Stimulated activated CD8-positive, alpha-beta memory T cell treated with anti-CD3 and anti-CD28 coated beads, Interleukin-4, amount 100 ng/mL, for 4 hours (primary cell): ENCODE measurements at regions not wholly inside any gene's neighbourhood (a gene's known extent, or its start where the extent isn't known, plus 50 kb on each side); places are given as distances from the start of the nearest gene placed in this dataset.
"Not testable (repeated sequence)": the region's sequence is repeated elsewhere in the genome, so short reads cannot be mapped to it uniquely, and the experiment has no call there.

Experiments
- DNase-seq, 2 donors: peaks; one replicate each; pipeline ENCODE4 v3.0.0-alpha.2; 2020; ENCODE audit warnings: low read depth in 2 of 2, low spot score in 1 of 2

- no peak for DNase-seq
These were observed 63.1 kb downstream of the MATN1 start for GRCh38 chr1:30660241-30660640.

GRCh38 chr1:30659702-30660101 lies 63.7 kb downstream of the MATN1 start:
- DNase-seq, result no peak

- not testable (repeated sequence) for DNase-seq
These were observed 65.0 kb downstream of the MATN1 start for GRCh38 chr1:30658375-30658774.

GRCh38 chr1:30658014-30658336 lies 65.4 kb downstream of the MATN1 start:
- no peak for DNase-seq

GRCh38 chr1:30657131-30658013 lies 66.0 kb downstream of the MATN1 start:
- DNase-seq, result no peak

- no peak for DNase-seq
These were observed 67.0 kb downstream of the MATN1 start for GRCh38 chr1:30656171-30656940.

GRCh38 chr1:30655672-30656071 lies 67.7 kb downstream of the MATN1 start:
- DNase-seq, result no peak

- DNase-seq, result no peak
These were observed 69.2 kb downstream of the MATN1 start for GRCh38 chr1:30654188-30654587.

- DNase-seq, result no peak
These were observed 71.1 kb downstream of the MATN1 start for GRCh38 chr1:30652152-30652841.

GRCh38 chr1:30651395-30651794 lies 72.0 kb downstream of the MATN1 start:
- not testable (repeated sequence) for DNase-seq

- DNase-seq, result no peak
These were observed 72.4 kb downstream of the MATN1 start for GRCh38 chr1:30650968-30651320.

- no peak for DNase-seq
These were observed 73.1 kb downstream of the MATN1 start for GRCh38 chr1:30650038-30650967.

GRCh38 chr1:30649321-30649991 lies 73.9 kb downstream of the MATN1 start:
- DNase-seq, result no peak

- DNase-seq, result no peak
These were observed 74.9 kb downstream of the MATN1 start for GRCh38 chr1:30648408-30649000.

- DNase-seq, result no peak
These were observed 77.6 kb downstream of the MATN1 start for GRCh38 chr1:30645807-30646206.

- no peak for DNase-seq
These were observed 80.8 kb downstream of the MATN1 start for GRCh38 chr1:30642391-30643120.

- no peak for DNase-seq
These were observed 81.6 kb downstream of the MATN1 start for GRCh38 chr1:30641572-30642353.

- no peak for DNase-seq
These were observed 83.4 kb downstream of the MATN1 start for GRCh38 chr1:30639881-30640452.
